H1 (cell line): ENCODE measurements at regions not wholly inside any gene's neighbourhood (a gene's known extent, or its start where the extent isn't known, plus 50 kb on each side); places are given as distances from the start of the nearest gene placed in this dataset.

Experiments
- ATF3 ChIP-seq: IDR thresholded peaks from 2 replicates; pipeline ENCODE4 v1.6.1; 2011; ENCODE audit warnings: low read depth, mild to moderate bottlenecking, low read length; ENCODE audit not compliant: insufficient read depth
- CBX8 ChIP-seq: fragments of 300-800, 300-1000 bp; sonication (generic); IDR thresholded peaks from 2 replicates; pipeline ENCODE4 v1.7.1; 2016; ENCODE audit warnings: low read depth, low read length, borderline replicate concordance
- CREB1 ChIP-seq: IDR thresholded peaks from 2 replicates; pipeline ENCODE4 v1.6.1; 2012; ENCODE audit warnings: inconsistent platforms
- CTCF ChIP-seq, 3 experiments: IDR thresholded peaks; 1 replicate in 2 of 3; 2 replicates in 1 of 3; pipeline versions ENCODE4 v1.5.1 to v1.6.1; 2011; ENCODE audit warnings: low read length in 3 of 3, mild to moderate bottlenecking in 3 of 3, inconsistent platforms in 2 of 3, low read depth in 1 of 3, moderate library complexity in 1 of 3; ENCODE audit not compliant: insufficient read depth in 1 of 3; ENCODE audit errors: control extremely low read depth in 1 of 3
- EGR1 ChIP-seq: IDR thresholded peaks from 2 replicates; pipeline ENCODE4 v1.6.1; 2011; ENCODE audit warnings: low read depth, low read length, borderline replicate concordance
- EP300 ChIP-seq, 2 experiments: IDR thresholded peaks; 1 replicate in 1 of 2; 2 replicates in 1 of 2; pipeline ENCODE4 v1.6.1; 2011 to 2012; ENCODE audit warnings: low read depth in 2 of 2, low read length in 2 of 2, mild to moderate bottlenecking in 2 of 2, borderline replicate concordance in 1 of 2, inconsistent platforms in 1 of 2, moderate library complexity in 1 of 2
- FOSL1 ChIP-seq: IDR thresholded peaks from 2 replicates; pipeline ENCODE4 v1.6.1; 2011; ENCODE audit warnings: mild to moderate bottlenecking, low read depth, low read length, moderate library complexity; ENCODE audit not compliant: insufficient read depth
- GABPA ChIP-seq: IDR thresholded peaks from 2 replicates; pipeline ENCODE4 v1.6.1; 2011; ENCODE audit warnings: mild to moderate bottlenecking, low read length, moderate library complexity, borderline replicate concordance; ENCODE audit not compliant: insufficient read depth
- JUN ChIP-seq: IDR thresholded peaks from 2 replicates; pipeline ENCODE4 v1.6.1; 2011; ENCODE audit warnings: low read depth, mild to moderate bottlenecking, improper control_type of control experiment, low read length
- NRF1 ChIP-seq: IDR thresholded peaks from 2 replicates; pipeline ENCODE4 v1.6.1; 2011; ENCODE audit warnings: mild to moderate bottlenecking, low read depth, low read length, improper control_type of control experiment
- POU5F1 ChIP-seq: IDR thresholded peaks from 2 replicates; pipeline ENCODE4 v1.6.1; 2011; ENCODE audit warnings: low read depth, mild to moderate bottlenecking, low read length, moderate library complexity
- RBBP5 ChIP-seq: IDR thresholded peaks from 2 replicates; pipeline ENCODE4 v1.7.1; 2012; ENCODE audit warnings: low read depth, mild to moderate bottlenecking, inconsistent platforms, low read length, moderate library complexity, borderline replicate concordance
- SIN3A ChIP-seq, 2 experiments: IDR thresholded peaks in 1 of 2; conservative IDR thresholded peaks in 1 of 2; 2 replicates each; pipeline ENCODE4 v1.6.1; 2011 to 2012; ENCODE audit warnings: low read length in 2 of 2, improper control_type of control experiment in 1 of 2, low read depth in 1 of 2, mild to moderate bottlenecking in 1 of 2
- SP2 ChIP-seq: IDR thresholded peaks from 2 replicates; pipeline ENCODE4 v1.6.1; 2012; ENCODE audit warnings: mild to moderate bottlenecking, low read length, inconsistent platforms
- SP4 ChIP-seq: IDR thresholded peaks from 2 replicates; pipeline ENCODE4 v1.6.1; 2012; ENCODE audit warnings: low read length, inconsistent platforms
- SUZ12 ChIP-seq: fragments of 200-600 bp; sonication (generic); IDR thresholded peaks from 2 replicates; pipeline ENCODE4 v1.6.1; 2012; ENCODE audit warnings: mild to moderate bottlenecking, inconsistent platforms, low read length, moderate library complexity, mixed read lengths
- TBP ChIP-seq: IDR thresholded peaks from 2 replicates; pipeline ENCODE4 v1.6.1; 2011; ENCODE audit warnings: low read depth, low read length, improper control_type of control experiment
- TCF12 ChIP-seq: IDR thresholded peaks from 2 replicates; pipeline ENCODE4 v1.6.1; 2011; ENCODE audit warnings: low read depth, mild to moderate bottlenecking, low read length
- USF2 ChIP-seq: IDR thresholded peaks from 2 replicates; pipeline ENCODE4 v1.6.1; 2011; ENCODE audit warnings: low read length, improper control_type of control experiment

GRCh38 chr6:26285143-26286134 is 79.6 kb upstream of the BTN3A2 start (continued):
- TF ChIP-seq CBX8 (no peak), NRF1 (no peak), FOSL1 (no peak), USF2 (no peak), TBP (peak; percentile 98), CTCF (IDR thresholded peaks at IDR 0.05; ENCODE audit: control extremely low read depth in 1 of 3, insufficient read depth in 1 of 3, low read depth in 1 of 3, low read length in 3 of 3) (no peak), POU5F1 (no peak), EP300 (IDR thresholded peaks at IDR 0.05; ENCODE audit: borderline replicate concordance in 1 of 2, low read depth in 2 of 2, low read length in 2 of 2) (peak in 1 of 2 experiments; percentile 97; a peak in 2 of 3 replicates), ATF3 (no peak), SUZ12 (no peak), SP4 (peak; percentile 93), JUN (peak; percentile 89), SP2 (peak; percentile 18; the same call in 1 of the 2 replicates), CREB1 (peak; percentile 88), TCF12 (0 out of 2 replicates have a peak, but pooled peaks have one; percentile 74), EGR1 (0 out of 2 replicates have a peak, but pooled peaks have one; percentile 35), RBBP5 (peak; percentile 80; the same call in 1 of the 2 replicates), GABPA (no peak), SIN3A (conservative IDR thresholded peaks at IDR 0.05 in 1 of 2, IDR thresholded peaks at IDR 0.05 in 1 of 2; ENCODE audit: low read depth in 1 of 2, low read length in 2 of 2) (peak; percentile 88 to 93)
